Breast epithelium (tissue), 4 donors: ENCODE measurements at regions not wholly inside any gene's neighbourhood (a gene's known extent, or its start where the extent isn't known, plus 50 kb on each side); places are given as distances from the start of the nearest gene placed in this dataset.

Source experiments
- DNase-seq, 2 donors: peaks; one replicate each; pipeline ENCODE4 v3.0.0-alpha.2; 2019; ENCODE audit warnings: low spot score in 2 of 2
- H3K27ac ChIP-seq, 2 donors: fragments of 200-600 bp; sonication (generic) in 1 of 2; one replicate each; pipeline ENCODE4 v1.5.1; 2016 to 2019; ENCODE audit warnings: mild to moderate bottlenecking in 1 of 2
- H3K27me3 ChIP-seq, 2 donors: fragments of 200-600 bp; sonication (generic) in 1 of 2; one replicate each; pipeline versions ENCODE4 v1.5.1 to v1.6.0; 2017 to 2019; ENCODE audit warnings: control low read depth in 1 of 2, mild to moderate bottlenecking in 1 of 2
- H3K36me3 ChIP-seq: fragments of 200-600 bp; one replicate; pipeline ENCODE4 v1.5.1; 2019
- H3K4me1 ChIP-seq, 2 donors: fragments of 200-600 bp; sonication (generic); one replicate each; pipeline ENCODE4 v1.5.1; 2016 to 2019; ENCODE audit warnings: control low read depth in 1 of 2
- H3K4me3 ChIP-seq, 3 donors: fragments of 200-600 bp; sonication (generic); 1 replicate in 2 of 3; 2 replicates in 1 of 3; pipeline ENCODE4 v1.5.1; 2016 to 2019; ENCODE audit warnings: mild to moderate bottlenecking in 3 of 3, moderate library complexity in 2 of 3
- H3K9me3 ChIP-seq, 2 donors: fragments of 200-600 bp; sonication (generic) in 1 of 2; one replicate each; pipeline ENCODE4 v1.5.1; 2016 to 2019; ENCODE audit warnings: control low read depth in 1 of 2
- POLR2A ChIP-seq: fragments of 450-650 bp; IDR thresholded peaks from one replicate; pipeline ENCODE4 v1.6.1; 2016; ENCODE audit warnings: antibody characterized with exemption, mild to moderate bottlenecking, moderate library complexity
- POLR2AphosphoS5 ChIP-seq, 3 donors: sonication (generic); formaldehyde crosslinking; IDR thresholded peaks; one replicate each; pipeline ENCODE4 v1.6.1; 2017; ENCODE audit warnings: antibody characterized with exemption in 3 of 3
- intact Hi-C: fragments of 100-400 bp; cut with DNase I; formaldehyde crosslinking; loops from one replicate; pipeline ENCODE4 v1.15.1; 2023; ENCODE audit warnings: low total_unique reads
- TF ChIP-seq, protein P1 (sequence below), 3 donors: fragments of 450-650 bp; IDR thresholded peaks; one replicate each; pipeline ENCODE4 v1.5.1; 2016 to 2017; ENCODE audit warnings: antibody characterized with exemption in 3 of 3, mild to moderate bottlenecking in 3 of 3, moderate library complexity in 3 of 3

DNA sequence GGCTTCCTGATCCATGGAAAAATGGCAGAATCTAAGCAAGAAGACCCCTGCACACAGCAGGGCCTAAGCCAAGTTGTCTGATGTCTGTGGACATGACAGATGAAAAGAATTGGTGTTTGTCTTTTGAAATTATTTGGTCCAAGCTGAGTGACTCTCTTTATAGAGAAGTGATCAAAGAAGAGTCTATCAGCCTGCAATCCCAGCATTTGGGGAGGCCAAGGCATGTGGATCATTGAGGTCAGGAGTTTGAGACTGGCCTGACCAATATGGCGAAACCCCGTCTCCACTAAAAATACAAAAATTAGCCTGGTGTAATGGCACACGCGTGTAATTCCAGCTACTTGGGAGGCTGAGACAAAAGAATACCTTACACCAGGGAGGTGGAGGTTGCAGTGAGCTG, 64.8 kb upstream of the TUNAR start:
- H3K9me3 ChIP-seq = peaks cover 7 to 8% of the 10 kb centered on the region in 2 donors
- H3K27me3 ChIP-seq = peaks cover 0 to 27% of the 10 kb centered on the region in 2 donors
- no peaks in the 10 kb centered on the region for H3K36me3 ChIP-seq
- H3K4me3 ChIP-seq = no peak overlapping the region
- DNase-seq = no peak
- intact Hi-C loops = no loop called here
- no peak for TF ChIP-seq POLR2A
- TF ChIP-seq, protein P1, sequence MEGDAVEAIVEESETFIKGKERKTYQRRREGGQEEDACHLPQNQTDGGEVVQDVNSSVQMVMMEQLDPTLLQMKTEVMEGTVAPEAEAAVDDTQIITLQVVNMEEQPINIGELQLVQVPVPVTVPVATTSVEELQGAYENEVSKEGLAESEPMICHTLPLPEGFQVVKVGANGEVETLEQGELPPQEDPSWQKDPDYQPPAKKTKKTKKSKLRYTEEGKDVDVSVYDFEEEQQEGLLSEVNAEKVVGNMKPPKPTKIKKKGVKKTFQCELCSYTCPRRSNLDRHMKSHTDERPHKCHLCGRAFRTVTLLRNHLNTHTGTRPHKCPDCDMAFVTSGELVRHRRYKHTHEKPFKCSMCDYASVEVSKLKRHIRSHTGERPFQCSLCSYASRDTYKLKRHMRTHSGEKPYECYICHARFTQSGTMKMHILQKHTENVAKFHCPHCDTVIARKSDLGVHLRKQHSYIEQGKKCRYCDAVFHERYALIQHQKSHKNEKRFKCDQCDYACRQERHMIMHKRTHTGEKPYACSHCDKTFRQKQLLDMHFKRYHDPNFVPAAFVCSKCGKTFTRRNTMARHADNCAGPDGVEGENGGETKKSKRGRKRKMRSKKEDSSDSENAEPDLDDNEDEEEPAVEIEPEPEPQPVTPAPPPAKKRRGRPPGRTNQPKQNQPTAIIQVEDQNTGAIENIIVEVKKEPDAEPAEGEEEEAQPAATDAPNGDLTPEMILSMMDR (IDR thresholded peaks at IDR 0.05) = no peak
- H3K4me1 ChIP-seq = no peaks in the 10 kb centered on the region
- no peak overlapping the region for H3K27ac ChIP-seq

DNA sequence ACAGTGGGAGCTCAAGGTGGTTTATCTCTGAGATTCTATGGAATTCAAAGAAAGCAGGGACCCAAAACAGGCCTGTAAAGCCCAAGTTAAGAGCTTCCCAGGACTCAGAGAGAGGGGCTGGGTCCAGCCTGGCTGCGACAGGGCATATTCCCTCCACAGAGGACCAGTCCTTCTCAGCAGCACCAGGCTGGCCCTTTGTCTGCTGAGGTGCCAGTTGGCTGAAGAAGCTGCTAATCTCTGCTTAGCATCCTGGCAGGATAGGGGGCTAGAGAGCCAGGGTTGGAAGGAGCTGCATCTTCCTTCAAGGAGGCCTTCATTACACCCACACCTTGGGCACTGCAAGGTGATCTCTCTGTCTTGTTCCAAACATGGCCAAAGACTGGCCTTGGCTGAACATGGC, 68.3 kb upstream of the TUNAR start:
- no peaks in the 10 kb centered on the region for H3K36me3 ChIP-seq
- intact Hi-C loops = loop anchor here (5.0 kb wide), 1 partner anchor 859 kb away; no protein-coding TSS in a partner anchor
- H3K4me1 ChIP-seq = no peaks in the 10 kb centered on the region
- no peak overlapping the region for H3K4me3 ChIP-seq
- peaks cover 14 to 28% of the 10 kb centered on the region in 2 donors for H3K9me3 ChIP-seq
- H3K27me3 ChIP-seq = peaks cover 0 to 4% of the 10 kb centered on the region in 2 donors
- no peak overlapping the region for H3K27ac ChIP-seq
- TF ChIP-seq POLR2A = no peak
- no peak for TF ChIP-seq POLR2AphosphoS5 (IDR thresholded peaks at IDR 0.05)
- TF ChIP-seq, protein P1 (IDR thresholded peaks at IDR 0.05) = no peak
- no peak for DNase-seq

DNA sequence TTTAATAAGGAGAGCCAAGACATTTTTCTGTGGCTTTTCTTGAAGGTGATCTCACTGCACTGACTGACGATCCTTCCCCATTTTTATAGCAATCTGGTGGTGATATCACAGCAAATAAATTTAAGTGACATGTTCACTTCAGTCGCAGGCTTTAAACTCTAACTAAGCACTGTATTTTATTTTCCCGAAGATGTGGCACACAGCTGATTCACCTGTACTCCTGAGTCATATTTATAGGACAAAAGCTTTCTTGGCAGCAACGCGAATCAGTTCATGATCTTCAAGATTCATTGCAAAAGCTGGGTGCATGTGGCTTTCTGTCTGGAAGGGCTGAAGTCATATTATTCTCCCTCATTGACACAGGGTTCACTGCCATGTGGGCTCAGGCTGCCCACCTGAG, 79.8 kb upstream of the TUNAR start:
- Histone ChIP-seq H3K9me3 (no peaks in the 10 kb centered on the region), H3K4me3 (no peak overlapping the region), H3K27me3 (peaks cover 0 to 13% of the 10 kb centered on the region in 2 donors), H3K36me3 (no peaks in the 10 kb centered on the region), H3K27ac (no peak overlapping the region), H3K4me1 (no peaks in the 10 kb centered on the region)
- no peak for TF ChIP-seq POLR2AphosphoS5 (IDR thresholded peaks at IDR 0.05)
- TF ChIP-seq, protein P1 (IDR thresholded peaks at IDR 0.05) = no peak
- TF ChIP-seq POLR2A = no peak
- DNase-seq = no peak
- intact Hi-C loops = no loop called here

DNA sequence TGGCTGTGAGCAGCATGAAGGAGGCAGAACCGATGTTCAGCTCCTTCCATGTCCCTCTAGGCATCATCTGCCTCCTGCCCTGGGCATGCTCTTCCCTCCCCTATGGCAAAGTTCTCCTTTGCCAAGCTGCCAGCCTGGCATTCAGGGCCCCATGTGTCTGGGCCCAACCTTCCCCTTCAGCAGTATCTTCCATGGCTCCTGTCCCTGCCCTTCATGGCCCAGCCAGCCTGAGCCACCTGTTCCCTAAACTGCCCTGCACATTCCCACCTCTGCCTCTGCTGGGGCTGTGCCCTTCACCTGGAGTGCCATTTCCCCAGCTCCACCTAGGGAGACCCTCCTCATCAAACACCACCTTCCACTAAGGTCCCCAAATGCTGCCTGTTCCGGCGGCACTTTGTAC, 74.0 kb upstream of the TCL1A start:
- Histone ChIP-seq H3K27ac (no peak overlapping the region), H3K27me3 (peaks cover 0 to 26% of the 10 kb centered on the region in 2 donors), H3K9me3 (no peaks in the 10 kb centered on the region), H3K4me1 (no peaks in the 10 kb centered on the region), H3K36me3 (no peaks in the 10 kb centered on the region), H3K4me3 (no peak overlapping the region)
- DNase-seq = no peak
- TF ChIP-seq, protein P1 (IDR thresholded peaks at IDR 0.05) = no peak
- TF ChIP-seq POLR2A (no peak), POLR2AphosphoS5 (IDR thresholded peaks at IDR 0.05) (no peak)
- intact Hi-C loops = no loop called here

DNA sequence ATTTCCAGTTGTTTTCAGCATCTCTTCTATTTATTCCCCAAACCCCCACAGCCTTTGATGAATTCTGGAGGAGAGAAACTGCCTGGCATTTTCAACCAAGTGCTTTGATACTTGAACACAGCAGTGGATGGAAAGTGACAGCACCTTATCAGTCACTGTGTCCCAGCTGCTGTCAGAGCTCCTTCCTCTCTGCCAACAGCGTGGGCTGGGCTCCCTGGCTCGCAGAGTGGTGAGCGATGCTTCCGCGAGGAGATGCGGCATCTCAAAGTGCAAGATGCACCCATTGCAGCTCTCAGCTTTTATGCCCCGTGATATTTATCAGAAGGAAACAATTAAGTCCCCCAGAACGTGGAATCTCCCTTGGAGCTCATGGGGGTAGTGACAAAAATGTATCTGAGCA, 72.6 kb upstream of the TCL1A start:
- TF ChIP-seq POLR2AphosphoS5 (IDR thresholded peaks at IDR 0.05) (no peak), POLR2A (no peak)
- TF ChIP-seq, protein P1 (IDR thresholded peaks at IDR 0.05) = no peak
- intact Hi-C loops = no loop called here
- Histone ChIP-seq H3K27ac (no peak overlapping the region), H3K4me3 (no peak overlapping the region), H3K36me3 (no peaks in the 10 kb centered on the region), H3K9me3 (no peaks in the 10 kb centered on the region), H3K4me1 (no peaks in the 10 kb centered on the region), H3K27me3 (peaks cover 0 to 23% of the 10 kb centered on the region in 2 donors)
- no peak for DNase-seq
